ENCODE measurements at regions not wholly inside any gene's neighbourhood (a gene's known extent, or its start where the extent isn't known, plus 50 kb on each side); places are given as distances from the start of the nearest gene placed in this dataset.
A peak's percentile ranks its signal among the peaks of the same experiment; 100 is the strongest.

- no peak for DNase-seq (ENCODE audit: low read depth)
- no peak overlapping the region for H3K4me3 ChIP-seq (ENCODE audit: control insufficient read depth, low read depth, low read length)
- TF ChIP-seq CTCF (conservative IDR thresholded peaks at IDR 0.05; ENCODE audit: control insufficient read depth, insufficient read depth, low read depth, low read length), result no peak
Observed at GRCh38 chr5:124843596-124843899, 97.1 kb upstream of the ZNF608 start.

- no peak overlapping the region for H3K4me3 ChIP-seq (ENCODE audit: control insufficient read depth, low read depth, low read length)
- DNase-seq (ENCODE audit: low read depth), result peak; percentile 35
- TF ChIP-seq CTCF (conservative IDR thresholded peaks at IDR 0.05; ENCODE audit: control insufficient read depth, insufficient read depth, low read depth, low read length), result no peak
Observed at GRCh38 chr5:124844371-124844920, 98.0 kb upstream of the ZNF608 start.

- TF ChIP-seq CTCF (conservative IDR thresholded peaks at IDR 0.05; ENCODE audit: control insufficient read depth, insufficient read depth, low read depth, low read length), result no peak
- H3K4me3 ChIP-seq (ENCODE audit: control insufficient read depth, low read depth, low read length), result no peak overlapping the region
- DNase-seq (ENCODE audit: low read depth), result no peak
Observed at GRCh38 chr5:124847907-124848306, 101.5 kb upstream of the ZNF608 start.

- H3K4me3 ChIP-seq (ENCODE audit: control insufficient read depth, low read depth, low read length), result no peak overlapping the region
- DNase-seq (ENCODE audit: low read depth), result no peak
- no peak for TF ChIP-seq CTCF (conservative IDR thresholded peaks at IDR 0.05; ENCODE audit: control insufficient read depth, insufficient read depth, low read depth, low read length)
Observed at GRCh38 chr5:124849774-124850173, 103.3 kb upstream of the ZNF608 start.

- DNase-seq (ENCODE audit: low read depth), result no peak
Observed at GRCh38 chr5:124856726-124857125, 110.3 kb upstream of the ZNF608 start.

GRCh38 chr5:124858612-124859011 is 112.2 kb upstream of the ZNF608 start:
- no peak for DNase-seq (ENCODE audit: low read depth)
- no peak overlapping the region for H3K4me3 ChIP-seq (ENCODE audit: control insufficient read depth, low read depth, low read length)
- TF ChIP-seq CTCF (conservative IDR thresholded peaks at IDR 0.05; ENCODE audit: control insufficient read depth, insufficient read depth, low read depth, low read length), result no peak

More at GRCh38 chr5:124856726-124857125, 110.3 kb upstream of the ZNF608 start:
- TF ChIP-seq CTCF (conservative IDR thresholded peaks at IDR 0.05; ENCODE audit: control insufficient read depth, insufficient read depth, low read depth, low read length), result no peak
- no peak overlapping the region for H3K4me3 ChIP-seq (ENCODE audit: control insufficient read depth, low read depth, low read length)

GRCh38 chr5:124859027-124859426 is 112.6 kb upstream of the ZNF608 start:
- TF ChIP-seq CTCF (conservative IDR thresholded peaks at IDR 0.05; ENCODE audit: control insufficient read depth, insufficient read depth, low read depth, low read length), result no peak
- peak; percentile 20 for DNase-seq (ENCODE audit: low read depth)
- no peak overlapping the region for H3K4me3 ChIP-seq (ENCODE audit: control insufficient read depth, low read depth, low read length)

Measured in fibroblast of mammary gland (primary cell).